ENCODE measurements at regions not wholly inside any gene's neighbourhood (a gene's known extent, or its start where the extent isn't known, plus 50 kb on each side); places are given as distances from the start of the nearest gene placed in this dataset.

- no peak for DNase-seq (ENCODE audit: low read depth in 2 of 2)
Observed at GRCh38 chr14:54209511-54210250, 187.1 kb upstream of the CDKN3 start.

- no peak for DNase-seq (ENCODE audit: low read depth in 2 of 2)
Observed at GRCh38 chr14:54211551-54212308, 185.1 kb upstream of the CDKN3 start.

DNA sequence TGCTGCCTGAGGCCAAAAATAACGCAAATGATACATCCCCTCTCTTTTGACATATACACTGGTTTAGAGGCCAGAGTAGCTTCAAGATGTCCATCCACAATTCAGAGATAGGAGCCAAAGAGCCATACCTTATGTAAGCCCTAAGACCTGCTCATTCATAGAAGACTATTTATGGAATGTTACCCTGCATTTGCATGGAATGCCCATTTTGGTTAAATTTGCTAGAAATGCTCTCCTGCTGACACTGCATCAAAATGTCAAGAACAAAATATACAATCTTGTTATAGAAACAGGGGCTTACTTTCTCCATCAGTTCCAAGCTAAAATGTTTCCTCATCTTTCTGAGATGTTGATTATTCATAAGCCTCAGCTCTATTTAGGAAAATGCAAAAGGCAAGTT, 183.3 kb upstream of the CDKN3 start:
- no peak for DNase-seq (ENCODE audit: low read depth in 2 of 2)

- no peak for DNase-seq (ENCODE audit: low read depth in 2 of 2)
Observed at GRCh38 chr14:54216827-54217226, 180.0 kb upstream of the CDKN3 start.

DNA sequence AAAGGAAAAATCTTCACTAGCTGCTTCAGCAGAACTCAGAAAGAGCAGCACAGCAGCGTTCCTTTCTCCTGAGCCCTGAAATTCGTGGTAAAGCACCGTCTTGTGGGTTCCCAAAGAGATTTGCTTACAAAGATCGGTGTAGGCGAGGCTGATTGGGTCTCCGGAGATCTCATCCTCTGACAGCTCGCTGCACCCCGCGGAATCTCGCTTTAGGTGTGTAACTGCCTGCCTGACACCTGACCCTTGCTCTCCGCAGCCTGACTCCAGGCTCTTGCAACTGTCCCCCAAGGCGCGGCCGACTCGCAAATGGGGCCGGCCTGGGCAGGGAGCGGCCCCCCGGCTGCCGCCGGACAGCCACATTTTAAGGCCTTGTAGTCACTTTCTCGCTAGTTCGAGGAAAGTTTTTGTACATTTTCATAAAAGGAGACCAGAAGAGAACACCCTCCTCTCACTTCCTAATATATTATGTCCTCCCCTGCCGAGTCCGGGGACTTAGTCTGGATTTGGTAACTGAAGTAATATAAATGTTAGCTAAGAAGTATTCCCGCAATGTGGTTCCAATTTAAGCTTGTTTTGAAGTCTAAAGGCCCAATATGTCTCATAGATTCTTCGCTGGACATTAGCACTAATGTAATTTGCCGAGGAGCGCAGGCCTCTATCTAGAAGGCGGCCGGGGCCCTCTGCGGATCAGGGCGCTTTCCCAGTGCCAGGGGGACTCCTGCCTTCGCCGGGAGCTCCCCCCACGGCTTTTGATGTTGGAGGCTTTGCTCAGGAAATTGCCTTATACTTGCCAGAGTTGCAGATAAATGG, 177.3 kb upstream of the CDKN3 start:
- no peak for DNase-seq (ENCODE audit: low read depth in 2 of 2)

GRCh38 chr14:54220071-54220703, 176.6 kb upstream of the CDKN3 start:
- DNase-seq (ENCODE audit: low read depth in 2 of 2): no peak

- DNase-seq (ENCODE audit: low read depth in 2 of 2): no peak
Observed at GRCh38 chr14:54220704-54221431, 175.9 kb upstream of the CDKN3 start.

- no peak for DNase-seq (ENCODE audit: low read depth in 2 of 2)
Observed at GRCh38 chr14:54221432-54221803, 175.4 kb upstream of the CDKN3 start.

DNA sequence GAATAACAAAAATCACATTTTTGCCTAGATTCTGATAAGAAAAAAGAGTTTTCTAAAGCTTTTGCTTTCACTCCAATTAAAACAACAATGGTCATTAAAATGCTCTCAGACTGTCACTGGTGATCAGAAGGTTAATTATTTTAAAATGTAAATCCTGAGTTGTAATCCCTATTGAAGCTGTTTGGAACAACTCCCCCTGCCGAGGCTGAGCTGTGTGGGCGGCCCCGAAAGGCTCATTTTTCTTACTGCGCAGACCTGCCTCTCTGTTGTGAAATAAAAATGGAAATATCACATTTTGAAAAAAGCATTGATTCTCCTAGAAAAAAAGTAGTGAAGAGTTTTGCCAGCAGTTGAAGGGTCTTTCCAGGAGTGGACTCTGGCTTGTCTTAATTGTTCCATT, 174.8 kb upstream of the CDKN3 start:
- no peak for DNase-seq (ENCODE audit: low read depth in 2 of 2)

DNA sequence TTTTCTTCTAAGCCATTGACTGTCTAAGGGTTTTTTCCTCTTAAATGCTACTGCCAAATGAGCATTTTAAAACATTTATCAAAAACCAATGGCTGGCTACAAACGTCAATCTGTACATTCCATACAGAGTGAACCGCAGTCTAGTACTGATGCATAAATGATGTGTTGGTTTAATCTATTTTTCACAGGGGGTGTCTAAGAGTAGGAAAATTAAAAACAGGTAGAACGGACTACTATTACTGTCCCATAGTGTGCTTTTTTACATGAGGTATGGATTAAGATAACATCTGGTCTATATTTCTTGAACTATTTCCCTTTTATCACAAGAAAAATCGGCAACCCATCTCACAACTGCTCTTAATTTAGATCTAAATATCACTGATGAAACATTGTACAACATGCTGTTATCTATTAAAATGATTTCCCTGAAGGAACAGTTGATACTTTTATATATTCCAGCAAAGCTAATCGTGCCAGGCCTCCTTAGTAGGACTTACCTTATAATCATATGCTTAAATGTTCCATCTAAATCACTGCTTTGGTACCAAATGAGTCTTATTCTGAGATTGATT, 172.9 kb upstream of the CDKN3 start:
- DNase-seq (ENCODE audit: low read depth in 2 of 2): no peak

- DNase-seq (ENCODE audit: low read depth in 2 of 2): no peak
Observed at GRCh38 chr14:54225457-54226060, 171.2 kb upstream of the CDKN3 start.

DNA sequence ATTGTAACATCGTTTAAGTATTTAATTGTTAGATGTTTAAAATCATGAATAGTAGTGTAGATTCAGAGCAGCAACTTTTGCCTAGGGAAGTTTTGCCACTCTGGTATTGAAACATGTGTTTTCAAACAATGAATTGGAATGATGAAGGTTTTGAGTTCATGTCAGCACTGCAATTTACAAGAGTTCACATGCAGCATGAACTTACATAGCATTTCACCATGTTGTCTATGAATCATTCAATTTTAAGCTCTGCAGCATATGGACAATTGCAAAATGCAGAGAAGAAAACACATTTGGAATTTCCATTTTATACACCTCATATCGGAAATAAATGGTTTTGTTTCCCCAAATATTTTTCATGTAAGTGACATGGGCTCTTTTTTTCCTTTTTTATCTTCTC, 170.7 kb upstream of the CDKN3 start:
- DNase-seq (ENCODE audit: low read depth in 2 of 2): no peak

GRCh38 chr14:54226558-54226957, 170.2 kb upstream of the CDKN3 start:
- DNase-seq (ENCODE audit: low read depth in 2 of 2): no peak

GRCh38 chr14:54229136-54229535, 167.7 kb upstream of the CDKN3 start:
- no peak for DNase-seq (ENCODE audit: low read depth in 2 of 2)

DNA sequence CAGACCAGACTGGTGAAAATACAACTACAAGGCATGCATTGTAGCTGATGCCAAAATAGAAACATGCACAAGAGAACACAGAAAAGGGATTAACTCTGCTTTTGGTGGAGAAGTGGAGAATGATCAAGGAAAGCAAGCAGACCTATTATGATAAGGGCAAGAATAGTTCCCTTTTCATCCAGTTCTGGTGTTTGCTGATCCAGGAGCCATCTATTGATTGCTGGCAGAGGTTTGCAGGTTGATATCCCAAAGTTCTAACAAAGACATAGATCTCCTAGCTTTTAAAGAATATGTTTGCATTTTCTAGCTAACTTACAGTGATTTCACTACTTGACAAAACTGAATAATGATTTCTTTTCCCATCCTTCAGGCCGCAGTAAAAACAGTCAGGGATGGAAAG, 166.2 kb upstream of the CDKN3 start:
- DNase-seq (ENCODE audit: low read depth in 2 of 2): no peak

DNA sequence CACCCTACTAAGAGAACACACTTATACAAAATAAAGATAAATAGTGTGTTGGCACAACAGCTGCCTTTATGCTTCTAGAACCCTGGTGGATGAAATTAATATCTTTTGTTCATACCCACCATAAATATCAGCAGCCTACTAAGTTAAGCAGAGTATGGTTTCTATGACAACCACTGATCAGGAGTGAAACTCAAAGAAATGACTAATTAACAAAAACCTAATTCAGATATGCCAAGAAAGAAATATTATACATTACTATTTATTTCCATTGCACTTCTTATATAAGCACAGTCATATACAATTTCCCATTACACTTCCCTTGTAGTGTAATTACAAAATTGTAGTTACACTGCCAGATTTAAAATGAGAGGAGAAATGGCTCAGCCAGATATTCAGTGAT, 164.1 kb upstream of the CDKN3 start:
- no peak for DNase-seq (ENCODE audit: low read depth in 2 of 2)

DNA sequence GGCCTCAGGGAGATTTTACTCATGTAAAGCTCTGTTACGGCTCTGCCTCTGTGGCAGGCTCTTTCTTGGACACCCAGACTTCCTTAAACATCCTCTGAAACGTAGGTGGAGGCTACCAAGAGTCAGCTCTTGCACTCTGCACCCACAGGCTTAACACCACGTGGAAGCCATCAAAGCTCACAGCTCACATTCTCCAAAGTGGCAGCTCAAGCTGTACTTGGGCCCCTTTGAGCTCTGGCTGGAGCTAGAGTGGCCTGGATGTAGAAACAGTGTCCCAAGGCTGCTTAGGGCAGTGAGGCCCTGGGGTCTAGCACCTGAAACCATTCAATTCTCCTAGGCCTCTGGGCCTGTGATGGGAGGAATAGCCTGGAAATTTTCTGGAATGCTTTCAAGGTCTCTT, 155.3 kb upstream of the CDKN3 start:
- DNase-seq (ENCODE audit: low read depth in 2 of 2): no peak

GRCh38 chr14:54251356-54251755, 145.5 kb upstream of the CDKN3 start:
- no peak for DNase-seq (ENCODE audit: low read depth in 2 of 2)

- DNase-seq (ENCODE audit: low read depth in 2 of 2): no peak
Observed at GRCh38 chr14:54252072-54252730, 144.6 kb upstream of the CDKN3 start.

Measured in stimulated activated CD4-positive, alpha-beta T cell treated with anti-CD3 and anti-CD28 coated beads, Interleukin-1b, Interleukin-23, amount 100 ng/mL, for 4 hours (primary cell).